HG03060 (cell line): ENCODE measurements at regions not wholly inside any gene's neighbourhood (a gene's known extent, or its start where the extent isn't known, plus 50 kb on each side); places are given as distances from the start of the nearest gene placed in this dataset.

Experiments used
- ATAC-seq: cut with Tn5 transposase; IDR thresholded peaks from one replicate; pipeline ENCODE4 v1.9.1; 2021; ENCODE audit warnings: low read depth, moderate number of reproducible peaks; ENCODE audit not compliant: unreplicated experiment

DNA sequence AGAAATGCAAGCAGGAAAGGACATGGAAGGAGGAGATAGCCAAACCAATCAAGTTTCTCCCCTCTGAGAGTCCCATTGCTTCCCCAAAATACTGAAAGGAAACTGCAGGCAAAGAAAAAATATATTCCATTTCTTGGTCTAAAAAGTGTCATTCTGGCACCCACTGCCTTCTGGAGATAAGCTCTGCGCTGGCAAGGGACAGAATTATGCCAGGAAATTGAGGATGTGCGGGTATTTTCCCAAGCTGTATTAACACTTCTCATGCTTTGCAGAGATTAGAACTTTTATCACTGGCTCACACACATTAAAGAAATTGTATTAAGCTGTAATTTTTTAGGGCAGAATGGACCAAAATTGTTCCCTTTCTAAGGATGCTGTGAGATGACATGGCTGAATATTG, 381.2 kb upstream of the DUSP10 start:
- ATAC-seq, result no peak

DNA sequence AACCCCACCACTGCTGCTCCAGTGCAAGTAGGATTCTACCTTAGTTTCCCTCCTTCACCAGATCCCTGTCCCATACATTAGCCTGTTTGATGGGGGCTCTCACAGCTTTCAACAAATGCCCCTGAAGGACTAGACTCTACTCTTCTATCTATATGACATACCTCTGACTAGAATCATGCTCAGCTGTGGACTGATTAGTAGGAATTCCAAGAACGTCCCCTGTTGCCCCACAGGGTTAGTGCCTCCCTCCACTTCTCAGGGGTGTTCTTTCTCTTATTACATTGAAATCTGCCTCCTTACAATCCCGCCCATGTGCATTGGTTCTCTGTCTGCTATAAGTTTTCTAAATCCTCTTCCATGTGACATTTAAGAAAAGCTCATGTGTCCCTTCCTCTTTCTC, 375.9 kb upstream of the DUSP10 start:
- ATAC-seq, result no peak

DNA sequence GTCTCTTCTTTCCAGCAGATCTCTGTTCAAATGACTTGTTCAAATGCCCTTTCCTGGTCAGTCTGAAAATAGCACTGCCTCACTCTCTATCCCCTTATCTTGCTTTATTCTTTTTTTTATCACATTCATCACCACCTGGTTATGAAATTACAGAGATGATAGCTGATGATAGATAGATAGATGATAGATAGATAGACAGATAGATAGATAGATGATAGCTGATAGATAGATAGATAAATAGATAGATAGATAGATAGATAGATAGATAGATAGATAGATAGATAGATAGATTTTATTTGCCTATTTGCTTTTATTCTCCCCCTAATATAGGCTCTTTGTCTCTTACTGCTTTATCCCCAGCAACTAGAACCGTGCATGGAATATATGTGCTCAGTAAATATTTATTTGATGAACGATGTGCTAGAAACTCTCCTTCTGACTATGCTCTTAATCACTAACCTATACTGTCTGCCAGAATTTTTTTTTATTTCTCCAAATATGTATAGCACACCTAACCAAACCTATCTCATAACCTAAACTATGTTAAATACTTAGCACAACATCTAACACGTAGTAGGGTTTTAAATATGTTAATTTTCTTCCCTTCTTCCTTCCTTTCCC, 372.8 kb upstream of the DUSP10 start:
- no peak for ATAC-seq

DNA sequence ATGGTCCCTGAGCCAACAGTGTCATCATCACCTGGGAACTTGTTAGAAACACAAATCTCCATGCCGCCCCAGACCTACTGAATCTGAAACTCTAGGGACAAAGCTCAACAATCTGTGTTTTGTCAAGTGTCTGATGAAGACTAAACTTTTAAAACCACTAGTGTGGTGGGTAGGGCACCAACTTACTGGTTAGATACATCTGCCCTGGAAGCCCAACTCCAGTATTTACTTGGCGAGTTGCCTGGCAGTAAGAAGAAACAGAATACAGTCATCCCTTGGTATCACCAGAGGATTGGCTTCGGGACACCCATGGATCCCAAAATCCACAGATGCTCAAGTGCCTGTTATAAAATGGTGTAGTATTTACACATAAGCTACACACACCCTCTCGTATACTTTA, 367.9 kb upstream of the DUSP10 start:
- ATAC-seq, result no peak

DNA sequence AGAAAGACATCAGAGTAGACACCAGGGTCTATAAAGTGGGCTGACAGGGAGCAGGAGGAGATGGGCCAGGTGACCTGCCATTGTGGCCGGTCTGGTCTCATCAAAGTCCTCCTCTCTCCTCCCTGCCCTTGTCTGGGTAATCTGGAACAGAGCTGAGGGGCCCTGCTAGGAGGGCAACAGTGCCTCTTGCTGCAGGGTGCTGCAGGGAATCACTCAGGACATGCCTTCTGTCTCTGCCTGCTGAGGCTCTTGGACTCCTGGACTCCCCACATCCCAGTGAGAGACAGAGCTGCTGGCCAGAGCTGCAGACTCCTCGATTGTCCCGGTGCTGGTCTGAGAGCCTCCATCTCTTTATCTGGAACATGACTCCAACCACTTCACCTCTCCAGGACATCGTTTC, 366.1 kb upstream of the DUSP10 start:
- ATAC-seq, result no peak

DNA sequence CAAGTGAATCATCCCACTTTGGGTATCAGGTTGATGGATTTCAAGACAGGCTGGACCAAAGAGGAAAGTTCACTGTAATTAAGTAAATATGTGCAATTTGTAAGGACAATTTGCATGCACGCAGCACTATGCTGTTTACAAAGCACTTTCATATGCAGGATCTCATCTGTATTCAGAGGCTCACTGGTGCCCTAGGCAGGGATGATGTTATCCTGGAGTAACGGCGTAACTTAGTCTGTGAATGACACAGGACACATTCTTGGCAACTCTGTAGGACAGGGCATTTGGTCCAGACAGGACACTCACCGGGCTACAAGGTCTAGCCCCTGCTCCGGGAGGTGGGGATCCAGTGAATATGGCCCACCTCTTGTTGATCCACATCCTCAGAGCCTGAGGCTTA, 365.4 kb upstream of the DUSP10 start:
- ATAC-seq, result no peak

DNA sequence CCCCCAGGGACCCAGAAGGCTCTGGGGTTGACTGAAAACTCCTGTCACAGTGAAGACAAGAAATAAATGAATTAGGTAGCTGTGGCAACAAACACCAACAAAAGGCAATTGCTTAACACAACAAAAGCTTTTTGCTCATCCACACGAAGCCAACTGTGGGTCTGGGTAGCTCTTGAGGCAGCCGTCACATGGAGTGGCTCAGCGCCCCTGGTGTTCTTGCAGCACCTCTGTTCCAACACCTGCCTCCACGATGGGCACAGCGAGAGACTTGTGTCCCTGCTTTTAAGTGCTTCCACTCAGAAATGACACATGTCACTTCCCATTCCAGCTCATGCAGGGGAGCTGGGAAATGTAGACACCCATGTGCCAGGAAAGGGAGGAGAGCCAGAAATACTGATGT, 364.5 kb upstream of the DUSP10 start:
- ATAC-seq, result no peak

DNA sequence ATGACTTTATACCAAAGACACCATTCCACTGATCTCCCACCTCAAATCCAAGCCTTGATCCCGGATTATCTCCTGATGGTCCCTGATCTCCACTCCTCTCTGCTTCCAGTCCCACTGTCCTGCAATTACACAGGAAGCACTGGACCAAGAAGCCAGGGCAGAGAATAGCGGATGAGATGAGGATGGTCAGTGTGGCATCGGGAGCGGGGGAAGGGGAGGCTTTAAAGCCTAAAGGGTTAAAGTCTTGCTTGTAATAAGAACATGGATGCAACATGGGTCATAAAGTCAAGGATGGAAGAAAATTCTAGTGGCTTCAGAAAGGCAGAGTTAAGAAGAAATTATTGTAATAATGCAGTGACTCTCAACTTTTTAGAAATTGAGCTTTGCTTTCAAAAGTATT, 364.0 kb upstream of the DUSP10 start:
- ATAC-seq, result no peak

DNA sequence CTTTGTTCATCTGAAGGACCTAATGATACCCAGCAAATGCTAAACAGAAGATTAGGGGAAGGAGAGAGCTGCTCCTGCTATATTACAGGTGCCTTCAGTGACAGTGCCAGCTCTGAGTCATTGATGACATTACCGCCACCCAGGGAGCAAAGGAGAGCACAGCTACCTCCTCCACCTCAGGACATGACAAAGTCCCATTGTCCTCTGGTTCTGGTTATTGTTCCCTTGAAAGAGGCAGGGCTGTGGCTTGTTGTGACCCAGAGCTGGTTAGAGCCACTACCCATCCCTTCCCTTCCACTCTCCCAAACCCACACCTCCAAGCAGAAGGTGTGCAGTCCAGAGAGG, 363.5 kb upstream of the DUSP10 start:
- ATAC-seq, result no peak

DNA sequence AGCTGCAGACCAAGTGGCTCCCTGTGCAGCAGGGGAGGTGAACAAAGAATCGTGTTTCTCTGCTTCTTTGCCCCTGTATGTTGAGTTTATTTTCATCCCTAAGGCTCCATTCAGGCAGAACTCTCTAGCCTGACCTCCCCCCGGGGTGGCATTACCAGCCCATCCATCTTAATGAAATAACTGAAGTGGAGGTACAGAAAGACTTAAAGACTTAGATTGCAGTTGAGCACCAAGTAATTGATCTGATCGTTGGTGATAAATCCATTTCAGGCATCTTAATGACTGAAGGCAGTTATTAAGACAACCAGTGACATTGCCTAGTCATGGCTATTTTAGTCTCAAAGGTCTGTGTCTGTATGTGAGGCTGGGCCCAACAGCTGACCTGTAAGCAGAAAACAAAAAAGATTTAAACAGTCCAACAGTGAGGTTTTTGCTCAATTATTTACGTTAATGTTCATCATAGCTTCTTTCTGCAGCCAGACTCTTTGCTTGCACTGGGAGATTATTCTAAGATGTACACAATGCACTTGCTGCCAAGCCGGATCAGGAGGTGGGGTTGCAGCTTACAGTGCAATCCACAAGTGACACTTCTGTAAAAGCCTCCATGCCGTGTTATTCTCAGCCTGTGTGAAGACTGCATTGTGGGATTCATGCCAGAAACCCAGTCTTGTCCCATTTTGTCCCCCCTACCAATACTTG, 363.0 kb upstream of the DUSP10 start:
- ATAC-seq, result no peak

DNA sequence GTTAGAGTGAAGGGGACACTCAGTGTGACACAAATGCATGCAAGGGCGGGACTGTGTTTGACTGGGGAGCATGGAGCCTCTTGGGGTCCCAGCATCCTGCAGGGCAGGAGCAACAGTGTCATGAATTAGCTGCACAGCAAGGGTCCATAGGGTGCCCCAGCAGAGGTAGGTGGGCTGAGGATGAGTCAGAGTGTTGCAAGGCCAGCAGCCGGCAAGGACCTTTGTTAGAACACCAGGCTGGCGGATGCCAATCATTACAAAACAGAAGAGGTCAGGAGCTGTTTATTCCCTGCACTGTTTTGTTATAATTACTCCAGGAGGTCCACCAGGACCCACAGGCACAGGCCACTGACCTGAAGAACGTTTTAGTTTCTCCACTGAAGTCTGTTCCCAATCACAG, 362.2 kb upstream of the DUSP10 start:
- ATAC-seq, result no peak

DNA sequence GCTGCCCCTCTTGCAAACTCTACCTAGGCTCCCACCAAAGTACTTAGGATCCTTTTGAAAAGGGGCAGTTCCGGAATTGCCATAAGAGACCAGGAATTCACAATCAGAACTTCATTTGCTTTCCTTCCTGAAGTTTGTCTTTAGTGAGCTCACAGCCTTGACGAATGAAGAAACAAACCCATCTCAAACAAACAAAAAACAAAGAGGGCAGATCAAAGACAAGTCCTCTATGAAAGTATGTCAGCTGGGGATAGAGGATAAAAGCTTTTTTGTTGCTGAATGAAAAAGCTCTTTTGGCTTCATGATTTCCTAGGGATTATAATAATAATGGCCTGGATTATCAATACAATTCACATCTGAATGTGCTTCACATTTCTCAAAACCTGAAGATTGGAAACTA, 357.9 kb upstream of the DUSP10 start:
- ATAC-seq, result no peak

DNA sequence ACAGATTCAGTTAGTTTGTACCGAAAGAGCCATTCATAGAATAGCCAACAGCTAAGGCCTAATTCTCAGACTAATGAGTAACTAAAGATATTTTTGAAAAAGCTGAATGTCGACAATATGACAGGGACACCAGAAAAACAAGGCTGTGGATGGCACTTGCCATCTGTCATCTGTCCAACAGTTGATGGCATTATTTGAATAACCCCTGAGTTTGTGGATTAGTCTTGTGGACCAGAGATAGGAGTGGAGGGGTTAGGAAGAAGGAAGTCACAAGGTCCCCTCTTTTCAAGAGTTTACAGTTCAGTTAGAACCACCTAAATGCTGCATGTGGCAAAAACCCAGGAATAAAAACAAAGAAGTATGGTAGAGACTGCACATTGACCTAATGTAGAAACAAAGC, 356.5 kb upstream of the DUSP10 start:
- ATAC-seq, result no peak

DNA sequence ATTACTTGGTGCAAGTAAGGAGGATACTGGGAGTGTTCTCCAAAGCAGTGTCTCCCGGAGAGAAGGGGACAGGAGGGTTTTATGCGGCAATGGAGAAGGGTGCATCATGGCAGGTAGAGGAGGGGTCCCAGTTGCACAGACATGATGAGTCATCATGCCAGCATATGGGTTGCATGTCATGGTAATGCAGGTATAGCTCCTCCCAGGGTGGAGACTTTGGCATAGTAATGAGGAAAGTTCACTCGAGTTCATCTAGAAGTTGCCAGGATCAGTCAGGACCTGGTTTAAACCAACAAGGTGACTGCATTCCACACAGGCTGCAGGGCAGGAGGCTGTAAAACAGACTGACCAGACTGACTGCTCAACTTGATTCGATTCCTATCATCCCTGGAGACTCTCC, 355.7 kb upstream of the DUSP10 start:
- no peak for ATAC-seq

DNA sequence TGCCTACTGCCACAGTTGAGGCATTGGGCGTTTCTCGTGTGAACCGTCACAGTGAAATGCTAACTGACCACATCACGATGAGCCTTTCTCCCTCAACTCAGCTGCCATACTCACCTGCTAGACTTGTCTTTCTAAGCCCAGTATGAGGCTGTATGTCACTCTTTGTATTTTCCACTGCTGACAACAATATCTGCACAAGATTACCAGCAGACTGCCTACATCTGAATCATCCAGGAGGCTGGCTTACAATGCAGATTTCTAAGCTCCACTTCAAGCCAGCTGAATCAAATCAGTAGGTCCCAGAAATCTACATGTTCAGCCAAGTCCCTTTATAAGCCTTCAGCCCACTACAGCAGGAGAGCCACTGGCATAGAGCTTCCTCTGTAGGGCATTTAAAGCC, 355.0 kb upstream of the DUSP10 start:
- no peak for ATAC-seq

DNA sequence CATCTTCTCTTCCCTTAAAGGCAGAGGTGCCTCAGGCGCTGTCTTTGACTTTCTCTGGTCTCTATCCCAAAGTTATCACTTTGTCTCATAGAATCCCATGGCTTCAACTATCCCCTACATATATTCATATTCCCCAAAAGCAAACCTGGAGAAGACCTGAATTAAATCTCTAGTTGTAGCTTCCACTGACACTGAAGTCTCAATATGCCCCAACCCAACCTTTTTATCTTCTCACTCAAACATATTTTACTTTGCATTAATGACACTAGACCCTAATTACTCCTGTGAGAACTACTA, 354.5 kb upstream of the DUSP10 start:
- no peak for ATAC-seq

DNA sequence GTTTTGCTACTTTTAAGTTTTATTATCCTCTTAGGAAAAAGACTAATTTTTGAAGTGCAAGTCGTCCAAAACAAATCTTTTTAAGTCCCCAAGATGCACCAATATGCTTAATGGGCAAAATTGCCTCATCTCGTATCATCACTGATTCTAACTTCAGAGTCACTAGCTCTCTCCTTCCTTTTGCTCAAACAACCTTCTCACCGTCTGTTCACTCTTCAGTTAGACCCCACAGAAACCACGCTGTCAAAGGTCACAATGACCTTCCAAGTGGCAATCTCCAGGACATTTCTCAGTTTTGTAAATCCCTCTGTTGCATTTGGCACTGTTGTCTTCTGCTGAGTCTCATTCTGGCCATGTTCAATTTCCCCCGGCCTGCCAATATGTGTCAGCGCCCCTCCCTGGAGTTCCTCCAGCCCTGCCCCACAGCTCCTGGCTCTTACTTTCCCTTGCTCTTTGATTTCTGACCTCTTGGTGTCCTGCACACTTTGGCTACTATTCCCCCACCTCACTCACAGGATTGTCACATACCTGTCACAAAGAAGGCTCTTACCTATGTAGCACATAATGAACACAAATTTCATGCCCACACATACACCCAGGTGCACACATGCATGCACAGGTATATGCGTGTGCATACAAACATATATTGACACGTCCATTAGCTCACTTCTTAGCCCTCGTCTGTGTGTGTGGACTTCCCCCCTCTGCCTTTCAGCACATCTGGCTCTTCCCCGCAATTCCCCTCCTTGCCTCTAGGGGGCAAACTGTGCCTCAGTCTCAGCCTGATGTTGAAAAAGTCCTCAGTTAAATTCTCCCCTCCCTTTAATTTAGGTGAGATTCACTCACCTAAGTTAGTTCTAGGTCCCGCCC, 354.0 kb upstream of the DUSP10 start:
- ATAC-seq, result no peak

DNA sequence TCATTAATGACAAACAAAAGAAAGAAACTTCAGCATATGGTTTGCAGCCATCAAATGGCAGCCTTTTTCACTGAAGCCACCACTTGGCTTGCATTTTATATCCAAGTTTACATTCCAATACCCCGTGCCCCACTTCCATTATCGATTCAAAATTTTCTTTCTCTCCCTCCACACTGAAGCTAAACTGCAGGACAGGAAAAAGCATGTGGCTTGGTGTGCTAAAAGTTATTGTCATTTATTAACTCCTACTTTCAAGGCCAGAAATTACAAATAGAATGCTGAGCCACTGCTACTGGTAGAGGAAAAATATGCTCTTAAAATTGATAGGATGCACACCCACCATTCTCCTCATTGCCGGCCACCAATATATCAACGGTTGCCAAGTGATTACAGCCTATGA, 351.6 kb upstream of the DUSP10 start:
- no peak for ATAC-seq

DNA sequence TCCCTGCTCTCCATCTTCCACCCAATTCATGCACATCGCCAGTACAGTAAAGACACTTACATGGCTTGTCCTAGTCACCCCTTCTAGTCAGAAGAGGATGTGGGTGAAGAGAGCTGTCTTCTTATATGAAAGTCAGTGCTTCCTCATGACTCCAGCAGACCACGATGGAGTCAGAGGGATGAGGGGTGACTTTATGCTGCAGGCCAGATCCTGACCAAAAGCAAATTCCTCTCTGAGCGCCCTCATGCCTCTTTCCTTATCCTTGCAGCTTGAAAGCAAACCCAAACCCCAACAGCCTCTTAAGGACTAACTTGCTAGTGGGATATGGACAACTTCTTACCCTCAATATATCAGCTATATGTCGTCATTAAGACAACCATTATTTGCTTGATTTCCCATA, 348.2 kb upstream of the DUSP10 start:
- no peak for ATAC-seq

DNA sequence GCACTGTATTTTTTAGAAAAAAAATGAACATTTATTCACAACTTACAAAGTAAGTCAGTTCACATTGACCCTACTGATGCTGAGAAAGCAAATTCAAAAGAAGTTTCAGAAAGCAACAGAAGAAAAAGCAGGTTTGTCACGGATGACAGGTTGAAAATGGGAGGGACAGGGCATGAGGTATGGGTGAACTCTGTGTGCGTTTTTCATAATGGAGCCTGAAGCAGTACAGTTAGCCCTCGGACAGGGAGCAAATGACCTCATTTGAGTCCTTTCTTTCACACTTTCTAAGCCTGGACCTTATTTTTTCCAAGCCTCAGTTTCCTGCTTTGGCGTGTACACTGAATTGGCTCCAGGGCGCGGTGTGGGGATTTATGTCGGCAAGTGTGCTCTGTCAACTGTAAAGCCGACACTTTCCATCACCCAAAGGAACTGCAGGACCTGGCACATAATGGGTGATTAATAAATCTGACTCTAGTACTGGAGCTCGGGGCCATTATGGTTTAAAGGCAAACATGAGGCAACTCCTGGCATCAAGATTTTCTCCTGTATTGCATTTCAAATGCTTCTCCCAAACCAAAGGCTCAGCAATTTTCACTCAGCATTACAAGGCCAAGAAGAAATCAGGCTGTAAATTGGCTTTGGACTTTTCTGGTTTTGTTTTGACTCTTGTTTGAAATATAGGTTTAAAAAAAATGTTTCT, 345.5 kb upstream of the DUSP10 start:
- no peak for ATAC-seq

DNA sequence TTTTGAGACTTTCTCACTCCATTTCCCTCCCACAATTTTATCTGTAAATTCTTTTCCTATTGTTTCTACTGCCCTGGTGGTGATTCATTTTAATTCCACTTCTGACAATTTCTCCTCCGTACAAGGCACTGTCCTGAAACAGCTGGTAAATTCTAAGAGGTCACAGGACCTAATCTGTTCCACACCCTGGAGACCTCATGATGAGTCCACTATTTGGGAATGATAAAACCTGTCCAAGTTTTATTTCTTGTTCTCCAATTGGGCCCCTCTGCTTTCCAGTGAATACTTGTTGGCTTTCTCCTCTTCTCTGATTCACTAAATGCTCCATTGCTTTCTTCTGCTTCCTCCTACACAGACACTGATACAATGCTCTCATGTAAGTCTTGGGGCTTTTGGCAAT, 343.1 kb upstream of the DUSP10 start:
- ATAC-seq, result no peak

DNA sequence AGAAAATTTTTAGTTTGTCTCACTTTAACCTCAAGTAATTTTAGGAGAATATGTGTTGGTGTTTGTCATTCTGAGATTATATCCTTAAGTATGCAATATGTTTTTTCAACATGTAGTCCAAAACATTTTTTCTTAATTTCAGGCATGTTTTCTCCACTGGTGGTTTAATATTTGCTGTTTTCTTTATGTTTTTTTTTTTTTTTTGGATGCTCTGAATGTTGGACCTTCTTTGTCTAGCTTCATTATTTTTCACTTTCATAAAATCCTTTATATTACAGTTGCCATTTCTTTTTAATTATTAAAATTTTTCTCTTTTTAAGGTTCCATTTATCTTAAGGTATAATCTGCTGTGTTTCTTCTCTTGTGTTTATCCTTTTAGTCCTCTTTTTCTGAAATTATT, 342.2 kb upstream of the DUSP10 start:
- ATAC-seq, result no peak
